ENCODE measurements at regions not wholly inside any gene's neighbourhood (a gene's known extent, or its start where the extent isn't known, plus 50 kb on each side); places are given as distances from the start of the nearest gene placed in this dataset.

- DNase-seq (ENCODE audit: low spot score): no peak
Measured at GRCh38 chr18:78801011-78801410, 178.6 kb upstream of the SALL3 start.

GRCh38 chr18:78803104-78803503, 176.5 kb upstream of the SALL3 start:
- H3K36me3 ChIP-seq (ENCODE audit: insufficient read depth, low read length, poor library complexity, severe bottlenecking): no peaks in the 10 kb centered on the region
- BruUV-seq (replicated peaks): no TSS peak
- H3K4me1 ChIP-seq (ENCODE audit: insufficient read depth, low read length, poor library complexity, severe bottlenecking): no peaks in the 10 kb centered on the region
- H3K27me3 ChIP-seq (replicated peaks; ENCODE audit: insufficient read depth, low read depth, low read length, poor library complexity): no peaks in the 10 kb centered on the region
- TF ChIP-seq EZH2 (IDR thresholded peaks at IDR 0.05; ENCODE audit: borderline replicate concordance, low read depth, low read length, poor library complexity, severe bottlenecking) (no peak), CTCF (conservative IDR thresholded peaks at IDR 0.05; ENCODE audit: low read depth, low read length) (no peak)
- ChIA-PET CTCF (no interaction called here), POLR2A (ENCODE audit: low non-redundant PET) (no interaction called here)
- intact Hi-C loops (cut with micrococcal nuclease; ENCODE audit: unreplicated experiment): no loop called here
- H3K9me3 ChIP-seq (ENCODE audit: low read depth, low read length, poor library complexity, severe bottlenecking): no peaks in the 10 kb centered on the region
- H3K4me3 ChIP-seq (ENCODE audit: low read depth, low read length, poor library complexity, severe bottlenecking): no peak overlapping the region
- no peak overlapping the region for H3K27ac ChIP-seq (ENCODE audit: low read depth, low read length, poor library complexity, severe bottlenecking)
- no peak for DNase-seq (ENCODE audit: low spot score)

More at GRCh38 chr18:78801011-78801410, 178.6 kb upstream of the SALL3 start:
- TF ChIP-seq CTCF (conservative IDR thresholded peaks at IDR 0.05; ENCODE audit: low read depth, low read length) (no peak), EZH2 (IDR thresholded peaks at IDR 0.05; ENCODE audit: borderline replicate concordance, low read depth, low read length, poor library complexity, severe bottlenecking) (no peak)
- POLR2A ChIA-PET (ENCODE audit: low non-redundant PET): no interaction called here
- CTCF ChIA-PET: no interaction called here
- Histone ChIP-seq H3K36me3 (ENCODE audit: insufficient read depth, low read length, poor library complexity, severe bottlenecking) (no peaks in the 10 kb centered on the region), H3K4me1 (ENCODE audit: insufficient read depth, low read length, poor library complexity, severe bottlenecking) (no peaks in the 10 kb centered on the region), H3K27ac (ENCODE audit: low read depth, low read length, poor library complexity, severe bottlenecking) (no peak overlapping the region), H3K27me3 (replicated peaks; ENCODE audit: insufficient read depth, low read depth, low read length, poor library complexity) (no peaks in the 10 kb centered on the region), H3K9me3 (ENCODE audit: low read depth, low read length, poor library complexity, severe bottlenecking) (no peaks in the 10 kb centered on the region), H3K4me3 (ENCODE audit: low read depth, low read length, poor library complexity, severe bottlenecking) (no peak overlapping the region)
- intact Hi-C loops (cut with micrococcal nuclease; ENCODE audit: unreplicated experiment): no loop called here
- no TSS peak for BruUV-seq (replicated peaks)

GRCh38 chr18:78804206-78805030, 175.2 kb upstream of the SALL3 start:
- DNase-seq (ENCODE audit: low spot score): no peak
- intact Hi-C loops (cut with micrococcal nuclease; ENCODE audit: unreplicated experiment): no loop called here
- no peaks in the 10 kb centered on the region for H3K9me3 ChIP-seq (ENCODE audit: low read depth, low read length, poor library complexity, severe bottlenecking)
- no peak overlapping the region for H3K27ac ChIP-seq (ENCODE audit: low read depth, low read length, poor library complexity, severe bottlenecking)
- CTCF ChIA-PET: no interaction called here
- H3K36me3 ChIP-seq (ENCODE audit: insufficient read depth, low read length, poor library complexity, severe bottlenecking): no peaks in the 10 kb centered on the region
- TF ChIP-seq EZH2 (IDR thresholded peaks at IDR 0.05; ENCODE audit: borderline replicate concordance, low read depth, low read length, poor library complexity, severe bottlenecking): no peak
- TF ChIP-seq CTCF (conservative IDR thresholded peaks at IDR 0.05; ENCODE audit: low read depth, low read length): no peak
- no peaks in the 10 kb centered on the region for H3K4me1 ChIP-seq (ENCODE audit: insufficient read depth, low read length, poor library complexity, severe bottlenecking)
- BruUV-seq (replicated peaks): no TSS peak
- no peak overlapping the region for H3K4me3 ChIP-seq (ENCODE audit: low read depth, low read length, poor library complexity, severe bottlenecking)
- no peaks in the 10 kb centered on the region for H3K27me3 ChIP-seq (replicated peaks; ENCODE audit: insufficient read depth, low read depth, low read length, poor library complexity)
- POLR2A ChIA-PET (ENCODE audit: low non-redundant PET): no interaction called here
